CD4-positive, alpha-beta T cell treated with Interleukin-21 for 1 hour (primary cell): ENCODE measurements at regions not wholly inside any gene's neighbourhood (a gene's known extent, or its start where the extent isn't known, plus 50 kb on each side); places are given as distances from the start of the nearest gene placed in this dataset.
A peak's percentile ranks its signal among the peaks of the same experiment; 100 is the strongest.

Source experiments
- DNase-seq: peaks from one replicate; pipeline ENCODE4 v3.0.0-alpha.2; 2020

- DNase-seq: no peak
Measured at GRCh38 chr2:191615596-191615995, 62.3 kb upstream of the NABP1 start.

GRCh38 chr2:191617575-191617974, 60.4 kb upstream of the NABP1 start:
- peak; percentile 90 for DNase-seq

GRCh38 chr2:191618046-191618780, 59.7 kb upstream of the NABP1 start:
- no peak for DNase-seq

DNA sequence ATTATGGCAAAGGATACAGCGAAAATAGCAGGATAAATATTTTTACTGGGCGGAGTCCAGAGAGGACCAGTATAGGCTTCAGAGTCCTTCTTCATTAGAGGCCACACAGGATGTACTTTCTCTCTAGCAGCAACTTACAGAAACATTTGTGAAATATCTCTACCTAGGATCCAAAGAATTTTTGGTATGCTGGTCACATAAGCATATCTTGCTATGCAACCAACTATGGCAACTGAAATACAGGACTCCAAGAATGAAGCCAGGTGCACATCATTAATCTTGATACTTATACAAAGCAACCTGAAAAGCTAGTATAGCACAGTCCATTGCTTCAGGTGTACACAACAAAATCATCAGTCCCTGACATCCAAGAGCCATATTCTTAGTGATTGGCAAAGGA, 59.1 kb upstream of the NABP1 start:
- DNase-seq: no peak

DNA sequence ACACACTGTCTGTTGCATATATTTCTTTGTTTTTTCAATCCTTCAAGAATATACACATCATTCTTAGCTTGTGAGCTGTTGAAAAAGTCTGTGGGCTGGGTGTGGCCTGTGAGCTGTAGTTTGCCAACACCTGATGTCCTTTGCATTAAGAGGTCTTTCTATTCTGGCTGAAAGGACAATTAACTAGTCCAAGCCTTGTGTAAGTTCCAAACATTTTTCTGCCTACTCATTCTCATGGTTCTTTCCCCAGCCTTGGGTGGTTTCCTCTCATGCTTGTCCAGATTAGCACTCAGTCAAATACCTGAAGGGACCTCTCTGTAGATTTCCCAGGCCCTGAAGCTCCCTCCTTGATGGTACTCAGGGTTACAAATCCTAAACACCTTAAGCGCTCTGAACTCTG, 57.8 kb upstream of the NABP1 start:
- no peak for DNase-seq

DNA sequence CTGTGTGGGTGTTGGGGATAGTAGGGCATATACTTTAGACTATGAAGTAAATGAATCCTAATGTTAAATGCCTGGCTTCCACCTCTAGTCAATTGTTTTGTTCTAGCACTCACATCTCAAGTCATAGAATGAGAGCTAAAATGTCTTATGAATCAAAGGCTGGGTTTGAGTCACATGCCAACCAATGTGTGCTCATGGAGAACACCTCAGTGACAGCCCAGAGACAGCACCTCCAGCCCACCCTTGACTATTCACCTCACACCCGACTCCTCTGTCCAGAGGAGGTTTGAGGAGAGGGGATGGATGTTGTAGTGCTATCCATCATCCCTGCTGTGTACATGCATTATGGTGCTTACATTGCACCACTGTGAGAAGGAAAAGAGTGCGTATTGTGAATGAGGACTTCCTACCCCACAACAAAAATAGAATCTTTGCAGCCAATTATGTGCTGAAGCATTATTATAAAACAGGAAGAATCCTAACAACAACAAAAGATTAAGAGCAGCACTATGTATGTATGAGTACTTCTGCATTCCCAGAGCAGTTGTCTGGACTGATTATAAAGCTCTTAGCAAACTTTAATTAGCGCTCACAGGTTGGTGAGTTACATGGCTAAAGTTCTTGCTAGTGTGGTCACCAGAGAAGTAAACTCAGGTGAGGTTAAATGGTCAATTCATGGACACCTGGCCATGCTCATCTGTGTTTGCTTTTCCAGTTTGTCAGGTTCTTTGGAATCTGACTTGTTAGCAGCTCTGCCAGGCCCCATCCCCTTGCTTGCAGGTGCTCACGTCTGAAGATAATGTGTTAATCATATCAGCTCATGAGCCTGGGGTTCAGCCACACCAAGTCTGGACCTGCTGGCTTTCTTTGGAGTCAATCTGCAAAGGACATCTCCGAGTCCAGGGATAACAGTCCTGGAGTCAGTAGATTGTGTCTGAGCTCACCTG, 55.3 kb upstream of the NABP1 start:
- no peak for DNase-seq

DNA sequence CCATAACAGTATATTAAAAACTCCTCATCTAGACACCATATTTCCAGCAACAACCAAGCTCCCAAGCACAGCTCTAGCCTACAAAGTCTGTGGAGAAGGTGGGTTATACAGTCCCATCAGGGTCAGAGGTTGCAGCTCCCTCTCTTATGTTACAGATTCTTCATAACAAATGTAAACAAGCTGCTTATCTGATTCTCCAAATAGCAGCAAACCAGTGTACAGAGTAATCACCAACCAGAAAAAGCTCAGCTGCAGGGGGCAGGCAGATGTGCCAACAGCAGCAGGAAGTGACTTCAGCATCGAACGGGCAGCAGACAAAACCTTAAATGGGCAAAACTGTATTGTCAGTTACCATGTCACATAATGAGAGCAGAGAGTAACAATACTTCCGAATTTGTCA, 52.9 kb upstream of the NABP1 start:
- DNase-seq: peak; percentile 90

- DNase-seq: no peak
Measured at GRCh38 chr2:191625446-191625845, 52.5 kb upstream of the NABP1 start.

- DNase-seq: no peak
Measured at GRCh38 chr2:191626497-191627151, 51.3 kb upstream of the NABP1 start.

GRCh38 chr2:191627518-191627917, 50.4 kb upstream of the NABP1 start:
- no peak for DNase-seq
